Adrenal gland (tissue), 5 donors: ENCODE measurements at regions not wholly inside any gene's neighbourhood (a gene's known extent, or its start where the extent isn't known, plus 50 kb on each side); places are given as distances from the start of the nearest gene placed in this dataset.

Source experiments
- CTCF ChIP-seq, 6 experiments: fragments of 450-650 bp in 4 of 6; fragments of 200-600 bp in 2 of 6; sonication (generic) in 1 of 6; IDR thresholded peaks; 1 replicate in 5 of 6; 2 replicates in 1 of 6; pipeline versions ENCODE4 v1.5.1 to v1.8.0; 2016 to 2021; ENCODE audit warnings: antibody characterized with exemption in 6 of 6, mild to moderate bottlenecking in 2 of 6, moderate library complexity in 1 of 6
- POLR2A ChIP-seq, 2 donors: fragments of 450-650 bp; IDR thresholded peaks; one replicate each; pipeline ENCODE4 v1.6.1; 2017; ENCODE audit warnings: antibody characterized with exemption in 2 of 2, mild to moderate bottlenecking in 2 of 2, moderate library complexity in 1 of 2
- donor health status: DM: no; HTN: no; CAD: no.

- TF ChIP-seq CTCF (IDR thresholded peaks at IDR 0.05), result no peak
- TF ChIP-seq POLR2A (IDR thresholded peaks at IDR 0.05), result no peak
These were observed 81.7 kb upstream of the PRB2 start for GRCh38 chr12:11477110-11477509.
